ENCODE measurements at regions not wholly inside any gene's neighbourhood (a gene's known extent, or its start where the extent isn't known, plus 50 kb on each side); places are given as distances from the start of the nearest gene placed in this dataset.

GRCh38 chr3:40876496-40876895 is 322.8 kb upstream of the CTNNB1 start:
- Histone ChIP-seq H3K4me3 (no peak overlapping the region), H3K9me3 (ENCODE audit: low read depth, low read length) (no peaks in the 10 kb centered on the region), H3K36me3 (ENCODE audit: insufficient read depth, low read length) (no peaks in the 10 kb centered on the region), H3K9ac (ENCODE audit: insufficient read length) (no peak overlapping the region), H3K27ac (no peak overlapping the region)
- TF ChIP-seq EZH2 (IDR thresholded peaks at IDR 0.05): no peak
- no peak for DNase-seq (ENCODE audit: low read depth, low spot score)

GRCh38 chr3:40877631-40878463 is 321.5 kb upstream of the CTNNB1 start:
- Histone ChIP-seq H3K9ac (ENCODE audit: insufficient read length) (no peak overlapping the region), H3K27ac (no peak overlapping the region), H3K4me3 (no peak overlapping the region), H3K36me3 (ENCODE audit: insufficient read depth, low read length) (no peaks in the 10 kb centered on the region), H3K9me3 (ENCODE audit: low read depth, low read length) (no peaks in the 10 kb centered on the region)
- no peak for TF ChIP-seq POLR2AphosphoS5 (IDR thresholded peaks at IDR 0.05; ENCODE audit: borderline replicate concordance, low read depth, low read length)
- TF ChIP-seq EZH2 (IDR thresholded peaks at IDR 0.05): no peak
- no peak for TF ChIP-seq FOXP2 (optimal IDR thresholded peaks at IDR 0.05; ENCODE audit: control extremely low read depth, extremely low read length, insufficient read depth)
- no peak for DNase-seq (ENCODE audit: low read depth, low spot score)

GRCh38 chr3:40878464-40878905 is 320.8 kb upstream of the CTNNB1 start:
- DNase-seq (ENCODE audit: low read depth, low spot score): no peak
- no peak overlapping the region for H3K4me3 ChIP-seq
- H3K27ac ChIP-seq: no peak overlapping the region
- no peaks in the 10 kb centered on the region for H3K9me3 ChIP-seq (ENCODE audit: low read depth, low read length)
- no peak overlapping the region for H3K9ac ChIP-seq (ENCODE audit: insufficient read length)
- TF ChIP-seq POLR2AphosphoS5 (IDR thresholded peaks at IDR 0.05; ENCODE audit: borderline replicate concordance, low read depth, low read length) (no peak), FOXP2 (optimal IDR thresholded peaks at IDR 0.05; ENCODE audit: control extremely low read depth, extremely low read length, insufficient read depth) (no peak), EZH2 (IDR thresholded peaks at IDR 0.05) (no peak)
- no peaks in the 10 kb centered on the region for H3K36me3 ChIP-seq (ENCODE audit: insufficient read depth, low read length)

GRCh38 chr3:40885430-40885829 is 313.9 kb upstream of the CTNNB1 start:
- TF ChIP-seq FOXP2 (optimal IDR thresholded peaks at IDR 0.05; ENCODE audit: control extremely low read depth, extremely low read length, insufficient read depth) (no peak), EZH2 (IDR thresholded peaks at IDR 0.05) (no peak), POLR2AphosphoS5 (IDR thresholded peaks at IDR 0.05; ENCODE audit: borderline replicate concordance, low read depth, low read length) (no peak)
- no peak overlapping the region for H3K9ac ChIP-seq (ENCODE audit: insufficient read length)
- DNase-seq (ENCODE audit: low read depth, low spot score): no peak
- H3K36me3 ChIP-seq (ENCODE audit: insufficient read depth, low read length): no peaks in the 10 kb centered on the region
- H3K4me3 ChIP-seq: no peak overlapping the region
- H3K27ac ChIP-seq: no peak overlapping the region
- H3K9me3 ChIP-seq (ENCODE audit: low read depth, low read length): no peaks in the 10 kb centered on the region

- H3K4me3 ChIP-seq: no peak overlapping the region
- H3K36me3 ChIP-seq (ENCODE audit: insufficient read depth, low read length): no peaks in the 10 kb centered on the region
- H3K9me3 ChIP-seq (ENCODE audit: low read depth, low read length): no peaks in the 10 kb centered on the region
- no peak overlapping the region for H3K27ac ChIP-seq
- DNase-seq (ENCODE audit: low read depth, low spot score): no peak
- H3K9ac ChIP-seq (ENCODE audit: insufficient read length): no peak overlapping the region
- TF ChIP-seq FOXP2 (optimal IDR thresholded peaks at IDR 0.05; ENCODE audit: control extremely low read depth, extremely low read length, insufficient read depth) (no peak), POLR2AphosphoS5 (IDR thresholded peaks at IDR 0.05; ENCODE audit: borderline replicate concordance, low read depth, low read length) (no peak), EZH2 (IDR thresholded peaks at IDR 0.05) (no peak)
Observed at GRCh38 chr3:40886660-40887425, 312.5 kb upstream of the CTNNB1 start.

GRCh38 chr3:40891186-40891585 is 308.1 kb upstream of the CTNNB1 start:
- Histone ChIP-seq H3K36me3 (ENCODE audit: insufficient read depth, low read length) (no peaks in the 10 kb centered on the region), H3K9me3 (ENCODE audit: low read depth, low read length) (no peaks in the 10 kb centered on the region), H3K4me3 (no peak overlapping the region), H3K9ac (ENCODE audit: insufficient read length) (no peak overlapping the region), H3K27ac (no peak overlapping the region)
- no peak for DNase-seq (ENCODE audit: low read depth, low spot score)
- TF ChIP-seq EZH2 (IDR thresholded peaks at IDR 0.05) (no peak), POLR2AphosphoS5 (IDR thresholded peaks at IDR 0.05; ENCODE audit: borderline replicate concordance, low read depth, low read length) (no peak), FOXP2 (optimal IDR thresholded peaks at IDR 0.05; ENCODE audit: control extremely low read depth, extremely low read length, insufficient read depth) (no peak)

- no peaks in the 10 kb centered on the region for H3K9me3 ChIP-seq (ENCODE audit: low read depth, low read length)
- H3K9ac ChIP-seq (ENCODE audit: insufficient read length): no peak overlapping the region
- no peak overlapping the region for H3K27ac ChIP-seq
- no peak overlapping the region for H3K4me3 ChIP-seq
- no peak for TF ChIP-seq FOXP2 (optimal IDR thresholded peaks at IDR 0.05; ENCODE audit: control extremely low read depth, extremely low read length, insufficient read depth)
- no peak for TF ChIP-seq EZH2 (IDR thresholded peaks at IDR 0.05)
- TF ChIP-seq POLR2AphosphoS5 (IDR thresholded peaks at IDR 0.05; ENCODE audit: borderline replicate concordance, low read depth, low read length): no peak
- DNase-seq (ENCODE audit: low read depth, low spot score): no peak
- H3K36me3 ChIP-seq (ENCODE audit: insufficient read depth, low read length): no peaks in the 10 kb centered on the region
Observed at GRCh38 chr3:40895109-40895508, 304.2 kb upstream of the CTNNB1 start.

- no peaks in the 10 kb centered on the region for H3K9me3 ChIP-seq (ENCODE audit: low read depth, low read length)
- H3K27ac ChIP-seq: no peak overlapping the region
- no peak overlapping the region for H3K9ac ChIP-seq (ENCODE audit: insufficient read length)
- TF ChIP-seq POLR2AphosphoS5 (IDR thresholded peaks at IDR 0.05; ENCODE audit: borderline replicate concordance, low read depth, low read length) (no peak), EZH2 (IDR thresholded peaks at IDR 0.05) (no peak), FOXP2 (optimal IDR thresholded peaks at IDR 0.05; ENCODE audit: control extremely low read depth, extremely low read length, insufficient read depth) (no peak)
- no peak for DNase-seq (ENCODE audit: low read depth, low spot score)
- no peaks in the 10 kb centered on the region for H3K36me3 ChIP-seq (ENCODE audit: insufficient read depth, low read length)
- H3K4me3 ChIP-seq: no peak overlapping the region
Observed at GRCh38 chr3:40899286-40899712, 300.0 kb upstream of the CTNNB1 start.

Measured in SK-N-MC (cell line).